AG09309 (cell line): ENCODE measurements at regions not wholly inside any gene's neighbourhood (a gene's known extent, or its start where the extent isn't known, plus 50 kb on each side); places are given as distances from the start of the nearest gene placed in this dataset.
"Not testable (repeated sequence)": the region's sequence is repeated elsewhere in the genome, so short reads cannot be mapped to it uniquely, and the experiment has no call there.

Source experiments
- DNase-seq: peaks from one replicate; pipeline ENCODE4 v3.0.0-alpha.2; 2010; ENCODE audit warnings: low read depth
- H3K4me3 ChIP-seq: 2 replicates; pipeline ENCODE4 v1.5.1; 2011; ENCODE audit warnings: mild to moderate bottlenecking, low read depth, low read length, moderate library complexity; ENCODE audit not compliant: control insufficient read depth
- TF ChIP-seq, protein P1 (sequence below): IDR thresholded peaks from 2 replicates; pipeline ENCODE4 v1.5.1; 2011; ENCODE audit warnings: mild to moderate bottlenecking, low read depth, low read length, inconsistent platforms; ENCODE audit not compliant: insufficient read depth, control insufficient read depth; ENCODE audit errors: missing control alignments

GRCh38 chr20:16828666-16829305, 80.6 kb downstream of the OTOR start:
- H3K4me3 ChIP-seq = no peak overlapping the region
- no peak for DNase-seq
- TF ChIP-seq, protein P1, sequence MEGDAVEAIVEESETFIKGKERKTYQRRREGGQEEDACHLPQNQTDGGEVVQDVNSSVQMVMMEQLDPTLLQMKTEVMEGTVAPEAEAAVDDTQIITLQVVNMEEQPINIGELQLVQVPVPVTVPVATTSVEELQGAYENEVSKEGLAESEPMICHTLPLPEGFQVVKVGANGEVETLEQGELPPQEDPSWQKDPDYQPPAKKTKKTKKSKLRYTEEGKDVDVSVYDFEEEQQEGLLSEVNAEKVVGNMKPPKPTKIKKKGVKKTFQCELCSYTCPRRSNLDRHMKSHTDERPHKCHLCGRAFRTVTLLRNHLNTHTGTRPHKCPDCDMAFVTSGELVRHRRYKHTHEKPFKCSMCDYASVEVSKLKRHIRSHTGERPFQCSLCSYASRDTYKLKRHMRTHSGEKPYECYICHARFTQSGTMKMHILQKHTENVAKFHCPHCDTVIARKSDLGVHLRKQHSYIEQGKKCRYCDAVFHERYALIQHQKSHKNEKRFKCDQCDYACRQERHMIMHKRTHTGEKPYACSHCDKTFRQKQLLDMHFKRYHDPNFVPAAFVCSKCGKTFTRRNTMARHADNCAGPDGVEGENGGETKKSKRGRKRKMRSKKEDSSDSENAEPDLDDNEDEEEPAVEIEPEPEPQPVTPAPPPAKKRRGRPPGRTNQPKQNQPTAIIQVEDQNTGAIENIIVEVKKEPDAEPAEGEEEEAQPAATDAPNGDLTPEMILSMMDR = no peak

DNA sequence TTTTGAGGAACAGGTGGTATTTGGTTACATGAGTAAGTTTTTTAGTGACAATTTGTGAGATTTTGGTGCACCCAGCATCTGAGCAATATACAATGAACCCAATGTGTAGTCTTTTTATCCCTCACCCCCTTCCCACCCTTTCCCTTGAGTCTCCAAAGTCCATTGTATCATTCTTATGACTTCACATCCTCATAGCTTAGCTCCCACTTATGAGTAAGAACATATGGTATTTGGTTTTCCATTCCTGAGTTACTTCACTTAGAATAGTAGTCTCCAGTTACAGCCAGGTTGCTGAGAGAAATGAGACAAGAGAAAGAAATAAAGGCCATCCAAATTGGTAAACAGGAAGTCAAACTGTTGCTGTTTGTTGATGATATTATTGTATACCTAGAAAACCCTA, 87.5 kb downstream of the OTOR start:
- DNase-seq, H3K4me3 ChIP-seq: not testable (repeated sequence)

DNA sequence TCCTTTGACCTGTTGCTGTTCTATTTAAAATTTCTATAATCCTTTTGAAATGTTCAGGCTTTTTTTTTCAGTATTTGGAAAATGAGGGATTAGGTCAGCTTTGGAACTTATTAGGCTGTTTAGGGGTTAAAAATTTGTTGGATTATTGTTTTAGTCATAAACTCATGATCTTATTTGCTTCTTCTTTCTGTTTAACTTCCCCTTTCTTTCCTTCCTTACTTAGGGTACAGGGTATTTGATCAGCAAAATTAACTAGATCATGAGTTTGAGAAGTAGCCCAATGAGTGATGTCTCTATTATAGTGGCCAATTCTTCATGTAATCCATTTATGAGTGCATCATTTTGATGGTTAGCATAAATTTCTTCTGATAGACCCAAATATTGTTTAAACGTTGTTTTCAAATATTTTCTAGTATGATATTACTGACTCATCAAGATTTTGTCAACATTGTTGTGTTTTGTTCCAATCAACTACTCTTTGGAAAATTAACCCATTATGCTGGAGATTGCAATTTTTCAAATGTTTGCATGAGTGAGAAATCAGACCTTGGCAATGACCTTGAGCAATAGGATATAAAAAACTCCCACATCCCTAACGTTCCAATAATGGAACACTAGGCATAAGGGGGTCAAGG, 94.4 kb downstream of the OTOR start:
- TF ChIP-seq, protein P1 = no peak
- no peak overlapping the region for H3K4me3 ChIP-seq
- DNase-seq = no peak

DNA sequence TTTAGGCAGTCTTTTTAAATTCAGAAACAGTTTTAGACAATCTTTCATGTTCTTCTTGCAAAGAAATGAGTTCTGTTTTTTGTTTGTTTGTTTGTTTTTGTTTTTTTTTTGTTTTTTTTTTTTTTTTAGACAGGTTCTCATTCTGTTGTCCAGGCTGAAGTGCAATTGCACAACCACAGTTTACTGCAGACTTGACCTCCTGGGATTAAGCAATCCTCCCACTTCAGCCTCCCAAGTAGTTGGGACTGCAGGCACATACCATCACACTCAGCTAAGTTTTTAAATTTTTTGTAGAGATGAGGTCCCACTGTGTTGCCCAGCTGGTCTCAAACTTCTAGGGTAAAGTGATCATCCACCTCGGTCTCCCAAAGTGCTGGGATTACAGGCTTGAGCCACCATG, 96.2 kb downstream of the OTOR start:
- DNase-seq = no peak
- H3K4me3 ChIP-seq = no peak overlapping the region
- TF ChIP-seq, protein P1 = no peak

- TF ChIP-seq, protein P1 = no peak
- no peak overlapping the region for H3K4me3 ChIP-seq
- peak; percentile 2 for DNase-seq
Observed at GRCh38 chr20:16846006-16846405, 97.8 kb downstream of the OTOR start.

DNA sequence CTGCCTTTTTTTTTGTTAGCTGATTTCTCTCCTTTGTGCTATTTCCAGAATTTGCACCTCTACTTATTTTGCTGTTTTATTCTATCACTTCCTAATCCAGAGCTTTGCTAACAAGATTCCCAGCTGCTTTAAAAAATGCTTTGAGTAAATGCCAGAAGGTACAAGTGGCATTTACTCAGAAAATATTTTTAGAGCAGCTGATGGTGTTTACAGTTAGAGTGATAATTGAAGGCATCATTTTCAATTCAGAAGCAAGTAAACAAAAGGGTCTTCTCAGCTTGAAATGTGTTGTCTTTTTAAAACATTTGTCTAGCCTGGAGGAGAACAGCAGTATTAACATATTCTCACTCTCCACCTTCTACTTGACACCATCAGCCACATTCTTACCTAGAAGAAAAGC, 99.9 kb downstream of the OTOR start:
- no peak for DNase-seq
- no peak overlapping the region for H3K4me3 ChIP-seq
- TF ChIP-seq, protein P1 = no peak

GRCh38 chr20:16848526-16848925, 100.4 kb downstream of the OTOR start:
- no peak for DNase-seq
- no peak overlapping the region for H3K4me3 ChIP-seq
- TF ChIP-seq, protein P1 = no peak
